NCI-H1092 (cell line): ENCODE measurements at regions not wholly inside any gene's neighbourhood (a gene's known extent, or its start where the extent isn't known, plus 50 kb on each side); places are given as distances from the start of the nearest gene placed in this dataset.

Source experiments
- DNase-seq: peaks from one replicate; lab custom pipeline; 2025; lab: John Stamatoyannopoulos, UW

- no peak for DNase-seq
These were observed 164.1 kb downstream of the BRINP2 start for GRCh38 chr1:177334903-177335302.

- DNase-seq = no peak
These were observed 163.3 kb downstream of the BRINP2 start for GRCh38 chr1:177333936-177334595.
